Pulmonary artery endothelial cell (primary cell): ENCODE measurements at regions not wholly inside any gene's neighbourhood (a gene's known extent, or its start where the extent isn't known, plus 50 kb on each side); places are given as distances from the start of the nearest gene placed in this dataset.
"Not testable (repeated sequence)": the region's sequence is repeated elsewhere in the genome, so short reads cannot be mapped to it uniquely, and the experiment has no call there.

Source experiments
- DNase-seq: peaks from one replicate; pipeline ENCODE4 v3.0.0-alpha.2; 2011; ENCODE audit warnings: low read depth, low spot score

DNA sequence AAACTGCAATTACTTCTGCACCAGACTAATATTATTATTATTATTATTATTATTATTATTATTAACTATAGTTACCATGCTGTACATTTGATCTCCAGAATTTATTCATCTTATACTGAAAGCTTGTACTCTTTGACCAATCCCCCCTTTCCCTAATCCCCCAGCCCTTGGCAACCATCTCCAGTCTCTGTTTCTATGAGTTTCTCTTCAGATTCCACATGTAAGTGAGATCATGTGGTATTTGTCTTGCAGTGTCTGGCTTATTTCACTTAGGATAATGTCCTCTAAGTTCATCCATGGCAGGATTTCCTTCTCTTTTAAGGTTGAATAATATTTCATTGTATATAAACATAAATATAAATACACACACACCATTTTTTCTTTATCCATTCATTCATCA is 287.0 kb upstream of the DAB2 start:
- no peak for DNase-seq

DNA sequence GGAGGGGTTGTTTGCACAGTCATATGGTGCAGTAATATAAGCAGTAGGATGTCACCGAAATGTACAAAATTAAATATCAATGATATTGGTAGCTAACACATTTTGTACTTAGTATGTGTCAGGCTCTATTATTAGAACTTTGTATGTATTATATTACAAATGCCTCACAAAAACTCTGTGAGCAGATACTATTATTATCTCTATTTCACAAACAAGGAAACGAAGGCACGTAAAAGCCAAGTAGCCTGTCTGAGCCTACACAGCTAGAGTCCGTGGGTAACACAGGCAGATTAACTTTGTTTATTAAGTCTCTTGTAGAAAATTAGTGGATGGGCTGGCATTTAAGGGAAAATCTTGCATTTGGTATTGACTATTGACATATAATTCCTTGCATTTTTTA is 284.3 kb upstream of the DAB2 start:
- no peak for DNase-seq

DNA sequence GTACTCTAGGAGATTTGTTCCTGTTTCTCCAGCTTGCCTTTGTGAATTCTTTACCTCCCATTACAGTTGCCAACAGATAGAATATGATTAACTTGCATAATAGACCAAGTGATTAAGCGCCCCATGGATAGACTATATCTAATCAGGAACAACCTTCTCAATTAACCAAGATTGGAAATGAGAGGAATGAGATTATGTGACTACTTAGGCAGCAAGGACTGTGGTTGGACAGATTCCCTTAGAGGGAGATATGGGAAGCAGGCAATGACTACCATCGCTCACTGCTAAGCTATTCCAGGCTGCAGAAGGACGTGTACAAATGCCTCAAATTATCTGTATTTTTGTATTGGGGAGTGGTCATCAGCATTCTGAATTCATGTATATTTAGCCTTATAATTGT is 278.1 kb upstream of the DAB2 start:
- DNase-seq: no peak

DNA sequence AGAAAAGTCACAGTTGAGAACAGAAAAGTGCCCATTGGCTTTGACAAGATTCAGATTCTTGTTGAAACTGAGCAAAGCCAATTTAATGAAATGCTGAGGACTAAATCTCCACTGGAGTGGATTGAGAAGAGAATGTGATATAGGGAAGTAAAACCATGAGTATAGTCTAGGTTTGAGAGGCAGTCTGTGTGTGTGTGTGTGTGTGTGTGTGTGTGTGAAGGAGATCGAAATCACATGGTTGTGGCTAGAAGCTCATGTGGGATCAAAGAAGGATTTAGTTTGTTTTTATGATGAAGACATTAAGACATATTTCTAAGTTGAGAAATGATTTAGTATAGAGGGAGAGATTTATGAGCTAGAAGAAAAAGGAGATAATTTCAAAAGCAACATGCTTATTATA is 275.7 kb upstream of the DAB2 start:
- no peak for DNase-seq

DNA sequence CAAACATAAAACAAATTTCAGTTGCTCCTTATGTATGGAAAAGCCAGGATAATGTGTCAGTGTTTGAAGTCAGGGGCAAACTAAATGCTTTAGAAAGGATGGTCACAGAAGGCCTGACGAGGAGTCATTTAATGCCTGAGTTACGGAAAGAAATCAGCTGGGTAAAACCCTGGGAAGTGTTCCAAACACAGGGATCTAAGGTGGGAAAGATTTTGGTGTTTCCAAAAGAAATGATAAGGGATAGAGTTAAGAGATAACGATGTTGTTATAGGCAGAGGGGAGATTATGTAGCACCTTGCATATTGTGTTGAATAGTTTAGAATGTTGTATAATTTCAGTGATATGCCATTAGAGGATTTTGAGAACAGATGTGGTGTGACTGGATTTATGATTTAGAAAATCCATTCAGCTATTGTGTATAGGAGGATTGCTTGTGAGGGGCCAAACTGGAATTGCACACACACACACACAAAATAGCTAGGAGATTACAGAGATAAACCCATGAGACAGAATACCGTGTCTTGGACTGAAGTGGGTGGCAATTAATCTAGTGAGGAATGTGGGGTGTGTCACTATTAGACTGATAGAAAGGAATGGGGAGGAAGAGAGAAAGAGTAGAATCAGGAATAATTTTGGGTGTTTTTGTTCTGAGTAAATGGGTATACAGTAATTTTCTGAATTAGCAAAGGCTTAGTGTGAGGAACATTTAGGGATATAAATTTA is 274.2 kb upstream of the DAB2 start:
- no peak for DNase-seq

DNA sequence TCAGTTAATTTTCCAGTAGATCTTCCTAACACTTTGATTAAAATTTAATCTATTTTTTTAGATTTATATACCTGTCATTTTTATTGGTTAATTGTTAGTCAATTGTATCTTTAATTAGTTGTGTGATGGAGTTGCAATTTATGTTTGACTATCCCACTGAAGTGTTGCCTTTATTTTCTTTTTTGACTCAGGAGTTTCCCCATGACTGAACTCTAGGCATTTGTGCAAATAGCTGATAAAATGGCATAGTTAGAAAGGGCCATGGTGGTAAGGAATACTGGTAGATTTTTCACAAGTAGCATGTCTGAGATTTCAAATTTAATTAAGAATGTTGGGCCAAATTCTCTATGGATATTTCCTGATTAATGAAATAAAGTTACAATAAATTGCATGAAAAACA is 273.1 kb upstream of the DAB2 start:
- DNase-seq: no peak

DNA sequence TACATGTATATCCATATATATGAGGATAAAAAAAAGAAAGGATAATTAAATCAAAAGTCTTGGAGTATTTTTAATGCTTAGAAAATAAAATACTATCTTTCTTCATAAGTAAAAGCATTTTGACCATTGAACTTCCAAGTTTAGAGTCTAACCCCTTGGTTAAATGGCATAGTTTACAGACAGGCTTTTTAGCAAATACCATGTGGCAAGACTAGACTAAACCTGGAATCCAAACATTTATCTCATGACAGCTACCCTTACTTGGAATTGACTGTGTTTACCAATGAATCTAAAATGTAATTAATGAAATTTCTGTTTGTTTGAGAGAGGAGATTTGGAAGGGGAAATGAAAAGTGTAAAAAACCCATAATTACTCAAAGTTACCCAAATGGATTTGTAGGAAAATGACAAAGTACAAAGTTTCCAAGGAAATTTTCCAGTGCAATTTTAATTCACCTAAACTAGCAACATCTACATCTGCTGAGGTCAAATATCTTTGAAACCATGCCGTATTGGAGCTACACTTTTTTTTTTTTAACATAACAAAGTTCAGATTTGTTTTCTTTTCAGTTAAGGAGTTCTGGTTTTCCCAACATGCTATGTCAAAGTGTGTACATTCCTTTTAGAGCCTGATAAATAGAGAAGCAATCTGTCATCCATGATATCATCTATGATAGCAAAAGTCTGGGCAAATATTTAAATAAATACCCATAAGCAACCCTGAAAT is 272.1 kb upstream of the DAB2 start:
- no peak for DNase-seq

DNA sequence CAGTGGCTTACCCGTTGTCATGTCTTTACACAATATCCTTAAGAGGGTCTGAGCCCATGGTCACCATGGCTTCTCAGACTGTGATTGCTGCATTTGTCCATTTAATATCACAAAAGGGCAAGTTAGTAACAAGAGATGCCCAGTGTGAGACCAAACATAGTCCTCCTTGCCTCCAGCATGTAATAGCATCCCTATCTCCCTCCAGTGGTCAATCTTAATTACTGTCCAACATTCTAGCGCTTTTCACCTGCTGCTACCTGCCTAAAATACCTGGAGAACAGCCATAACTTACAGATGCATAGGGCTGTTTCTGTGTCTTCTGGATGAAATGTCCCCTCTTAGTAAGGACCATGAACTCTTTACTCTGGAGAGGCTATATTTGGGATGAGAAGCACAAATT is 267.2 kb upstream of the DAB2 start:
- DNase-seq: no peak

DNA sequence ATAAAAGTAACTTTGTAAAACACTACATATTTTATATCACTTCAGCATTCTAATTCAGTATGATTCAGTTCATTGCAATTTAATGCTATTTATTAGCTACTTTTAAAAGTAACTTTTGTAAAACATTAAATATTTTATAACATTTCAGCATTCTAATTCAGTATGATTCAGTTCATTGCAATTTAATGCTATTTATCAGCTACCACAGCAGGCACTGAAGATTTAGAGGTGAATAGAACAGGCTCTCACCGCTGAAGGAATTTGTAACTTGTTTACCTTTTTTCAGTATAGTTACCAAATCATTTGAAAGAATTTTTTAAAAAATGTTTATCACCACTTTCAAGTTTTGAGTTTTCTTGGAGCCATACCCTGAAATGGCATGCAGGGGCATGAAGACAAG is 266.4 kb upstream of the DAB2 start:
- no peak for DNase-seq

DNA sequence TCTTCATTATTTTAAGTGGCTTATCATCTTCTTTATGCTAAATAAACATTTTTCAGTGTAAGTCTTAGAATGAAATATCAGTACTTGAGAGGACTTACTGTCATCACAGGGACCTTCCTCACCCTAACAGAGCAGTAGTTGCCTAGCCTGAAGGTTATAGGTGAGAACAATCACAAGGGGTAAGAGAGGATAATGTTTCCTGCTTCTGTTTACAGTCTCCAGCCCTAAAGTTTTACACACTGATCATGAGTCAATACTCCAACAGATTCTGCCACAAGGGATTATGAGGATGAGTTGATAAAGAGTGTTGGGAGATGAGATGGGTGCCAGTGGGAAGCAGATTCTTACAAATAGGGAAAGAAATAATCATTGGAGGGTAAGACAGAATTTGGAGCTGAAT is 265.1 kb upstream of the DAB2 start:
- DNase-seq: no peak

DNA sequence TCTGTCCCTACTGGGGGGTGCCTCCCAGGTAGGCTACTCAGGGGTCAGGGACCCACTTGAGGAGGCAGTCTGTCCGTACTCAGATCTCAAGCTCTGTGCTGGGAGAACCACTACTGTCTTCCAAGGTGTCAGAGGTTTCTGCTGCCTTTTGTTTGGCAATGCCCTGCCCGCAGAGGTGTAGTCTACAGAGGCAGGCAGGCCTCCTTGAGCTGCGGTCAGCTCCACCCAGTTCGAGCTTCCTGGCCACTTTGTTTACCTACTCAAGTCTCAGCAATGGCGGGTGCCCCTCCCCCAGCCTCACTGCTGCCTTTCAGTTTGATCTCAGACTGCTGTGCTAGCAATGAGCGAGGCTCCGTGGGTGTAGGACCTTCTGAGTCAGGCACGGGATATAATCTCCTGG is 263.1 kb upstream of the DAB2 start:
- DNase-seq: not testable (repeated sequence)

DNA sequence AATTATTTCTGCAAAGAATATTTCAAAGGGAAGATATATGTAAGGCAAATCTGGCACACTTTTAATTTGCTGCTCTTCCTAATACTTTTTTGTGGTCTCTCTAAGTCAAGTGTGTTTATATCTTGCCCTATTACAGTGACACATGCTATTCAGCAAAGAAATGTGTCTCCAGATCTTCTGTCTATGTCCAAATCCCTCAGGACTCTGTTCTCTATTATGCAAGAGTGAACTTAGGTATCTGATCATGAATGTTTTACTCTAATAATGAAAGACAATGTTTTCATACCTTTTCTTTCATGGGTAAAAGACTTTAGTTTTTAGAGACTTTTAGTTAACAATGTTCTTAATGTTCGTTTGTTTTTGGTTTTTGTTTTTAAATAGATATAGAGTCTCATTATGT is 255.4 kb upstream of the DAB2 start:
- no peak for DNase-seq

DNA sequence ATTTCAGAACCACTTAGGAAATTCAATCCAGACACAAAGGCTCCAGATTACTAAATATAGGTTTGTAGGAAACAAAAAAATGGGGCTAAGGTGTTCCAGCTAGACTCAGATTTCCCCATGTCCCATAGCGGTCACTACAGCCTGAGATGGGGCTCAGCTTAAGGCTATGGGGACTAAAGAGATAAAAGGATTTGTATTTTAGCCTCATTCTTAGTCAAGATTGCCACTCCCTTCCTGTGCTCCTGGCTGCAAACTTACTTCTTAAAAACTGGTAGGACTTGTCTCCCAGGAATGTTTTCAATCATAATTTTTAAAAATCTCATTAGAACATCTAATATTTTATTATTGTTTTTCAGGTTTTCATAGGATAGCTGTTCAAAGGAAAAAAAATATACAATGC is 253.8 kb upstream of the DAB2 start:
- DNase-seq: no peak

DNA sequence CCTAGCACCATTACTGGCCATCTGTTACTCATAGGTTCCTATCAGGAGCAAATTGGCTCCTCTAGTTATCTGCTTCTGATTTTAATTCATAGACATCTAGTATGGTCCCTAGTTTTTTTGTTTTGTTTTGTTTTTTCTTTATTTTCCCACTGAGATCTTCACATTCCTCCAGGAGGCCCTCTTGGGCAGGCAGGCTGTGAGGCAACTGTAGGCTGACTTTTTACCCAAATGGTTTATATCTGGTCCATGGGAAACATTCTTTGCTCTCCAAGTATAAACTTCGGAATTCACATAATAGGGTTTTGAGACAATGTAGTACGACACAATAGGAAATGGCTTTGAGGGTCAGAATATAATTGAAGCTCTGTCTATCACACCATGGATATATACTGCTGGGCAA is 250.9 kb upstream of the DAB2 start:
- no peak for DNase-seq

DNA sequence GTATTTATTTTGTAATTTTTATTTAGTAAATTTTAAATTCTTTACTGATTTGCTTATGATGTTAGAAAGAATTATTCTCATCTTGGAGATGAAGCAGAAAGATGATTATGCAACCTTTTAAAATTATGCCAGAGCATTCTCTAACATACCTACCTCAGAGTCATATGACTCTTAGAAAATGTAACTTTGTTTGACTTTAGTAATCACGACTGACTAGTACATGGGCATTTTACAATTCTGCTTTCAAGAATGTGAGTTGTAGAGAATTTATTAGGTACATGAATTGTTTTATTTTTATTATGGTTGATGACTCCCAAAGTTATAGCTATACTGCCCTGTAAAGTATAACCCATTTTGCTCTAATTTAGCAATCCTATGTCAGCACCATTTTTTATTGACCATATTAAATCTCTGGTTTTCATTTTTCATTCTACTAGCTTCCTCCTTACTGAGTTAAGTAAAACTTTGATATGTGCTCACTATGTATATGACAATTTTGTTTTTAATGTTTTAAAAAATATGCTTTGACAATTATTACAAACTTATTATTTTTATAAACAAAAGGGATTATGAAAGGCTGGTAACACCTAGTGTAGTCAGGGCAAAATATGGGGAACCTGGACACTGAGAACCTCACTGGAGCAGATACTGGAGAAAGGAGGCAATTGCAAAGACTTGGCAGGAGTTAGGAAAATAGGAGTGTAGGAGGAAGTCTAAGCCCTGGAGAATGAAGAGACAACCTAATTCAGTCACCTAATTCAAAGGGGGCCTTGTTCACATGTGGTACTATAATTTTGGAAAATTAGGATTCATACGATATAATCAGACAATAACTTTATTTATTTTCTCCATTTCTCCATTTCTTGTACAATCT is 249.7 kb upstream of the DAB2 start:
- no peak for DNase-seq

DNA sequence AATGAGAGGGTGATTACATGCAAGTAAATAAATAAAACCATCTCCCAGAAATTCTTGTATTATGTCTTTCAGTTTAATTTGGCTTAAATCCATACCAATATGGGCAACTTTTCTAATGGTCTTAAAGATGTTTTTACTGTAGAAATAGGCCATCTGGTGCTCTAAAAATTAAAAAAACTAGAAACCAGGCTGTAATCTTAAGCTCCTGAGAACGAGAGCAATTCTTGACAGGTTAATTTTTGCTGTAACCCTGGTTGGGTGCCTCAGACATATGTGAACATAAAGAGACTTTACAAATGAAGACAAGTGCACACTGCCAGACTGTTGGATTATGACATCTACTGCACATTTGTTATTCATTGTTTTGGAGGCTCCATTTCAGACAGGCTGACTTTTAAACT is 246.8 kb upstream of the DAB2 start:
- DNase-seq: no peak

DNA sequence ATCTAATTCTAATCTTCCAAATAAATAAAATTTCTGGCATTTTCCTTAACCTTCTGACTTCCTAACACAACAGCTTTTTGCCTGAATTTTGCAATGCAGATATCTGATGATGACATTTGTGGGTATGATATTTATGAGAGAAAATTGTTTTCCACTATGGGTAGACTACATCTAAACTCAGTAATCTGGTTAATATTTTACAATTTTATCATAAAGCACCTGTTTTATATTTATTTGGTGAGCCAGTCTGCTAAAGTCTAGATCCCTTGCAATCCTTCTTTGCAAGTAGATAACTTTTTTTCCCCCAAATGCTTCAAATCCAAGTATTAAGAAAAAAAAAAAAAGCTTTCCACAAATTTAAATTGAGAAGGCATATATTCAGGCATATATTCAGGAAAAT is 246.2 kb upstream of the DAB2 start:
- no peak for DNase-seq

DNA sequence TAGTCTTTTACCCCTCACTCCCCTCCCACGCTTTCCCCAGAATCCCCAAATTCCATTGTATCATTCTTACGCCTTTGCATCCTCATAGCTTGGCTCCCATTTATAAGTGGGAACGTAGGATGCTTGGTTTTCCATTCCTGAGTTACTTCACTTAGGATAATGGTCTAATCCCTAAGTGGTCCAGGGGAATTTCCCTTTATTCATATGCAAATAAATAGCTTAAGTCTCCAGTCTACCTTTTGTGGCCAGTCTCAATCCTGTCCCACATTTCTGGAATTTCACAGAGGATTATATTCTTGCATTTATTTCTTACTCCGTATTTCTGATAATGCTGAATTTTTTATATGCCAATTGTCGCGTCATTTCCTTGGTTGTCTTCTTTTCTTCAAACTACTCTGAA is 245.6 kb upstream of the DAB2 start:
- DNase-seq: no peak

DNA sequence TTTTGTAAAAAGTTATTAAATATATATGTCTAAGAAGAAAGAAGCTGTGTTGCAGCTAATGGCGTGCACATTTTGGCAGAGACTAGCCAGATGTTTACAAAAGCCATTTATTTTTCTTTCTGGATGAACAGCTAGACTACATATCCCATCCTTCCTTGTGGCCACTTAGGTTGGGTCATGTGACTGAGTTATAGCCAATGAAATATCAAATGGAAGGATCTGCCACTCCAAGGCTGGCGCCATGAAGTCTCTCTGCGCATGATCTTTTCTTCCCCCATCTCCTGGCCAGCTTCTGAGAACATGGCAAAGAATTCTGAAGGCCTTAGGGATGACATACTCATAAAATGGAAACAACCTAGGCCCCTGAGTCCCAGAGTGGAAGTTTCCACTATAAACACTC is 244.2 kb upstream of the DAB2 start:
- no peak for DNase-seq

DNA sequence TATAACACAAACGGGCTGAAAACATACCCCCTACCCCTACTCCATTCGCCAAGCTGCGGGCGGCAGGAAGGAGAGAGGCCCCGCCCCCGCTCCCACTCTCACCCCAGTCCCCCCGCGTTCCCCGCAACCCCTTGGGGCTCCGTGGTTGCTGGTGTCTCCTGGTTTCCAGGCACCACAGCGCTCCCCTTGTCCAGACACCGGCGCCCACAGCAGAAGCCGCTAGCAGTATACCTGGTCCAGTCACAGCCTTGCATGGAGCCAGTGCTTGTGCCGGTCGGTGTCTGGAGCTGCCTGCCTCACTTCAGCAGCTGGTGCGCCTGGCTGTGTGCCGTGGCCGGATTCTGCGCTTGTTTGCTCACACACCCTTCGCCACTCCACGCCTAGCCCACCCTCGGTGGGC is 240.5 kb upstream of the DAB2 start:
- DNase-seq: no peak

DNA sequence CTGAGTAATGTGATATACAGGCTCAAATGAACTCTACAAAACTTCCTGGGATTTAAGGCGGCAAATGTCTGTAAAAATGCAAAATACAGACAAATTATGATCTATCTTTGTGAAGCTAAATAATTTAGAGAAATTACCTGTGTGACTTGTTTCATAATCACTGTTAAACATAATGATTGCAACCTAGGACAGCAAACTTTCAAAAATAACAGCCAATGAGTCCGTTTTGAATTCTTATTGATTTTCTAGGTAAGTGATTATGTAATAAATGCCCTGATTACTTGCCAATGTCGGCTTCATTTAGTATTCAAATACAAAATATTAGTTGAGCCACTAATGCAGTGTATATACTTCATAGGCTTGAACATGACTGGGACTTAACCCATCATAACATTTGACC is 238.2 kb upstream of the DAB2 start:
- no peak for DNase-seq

DNA sequence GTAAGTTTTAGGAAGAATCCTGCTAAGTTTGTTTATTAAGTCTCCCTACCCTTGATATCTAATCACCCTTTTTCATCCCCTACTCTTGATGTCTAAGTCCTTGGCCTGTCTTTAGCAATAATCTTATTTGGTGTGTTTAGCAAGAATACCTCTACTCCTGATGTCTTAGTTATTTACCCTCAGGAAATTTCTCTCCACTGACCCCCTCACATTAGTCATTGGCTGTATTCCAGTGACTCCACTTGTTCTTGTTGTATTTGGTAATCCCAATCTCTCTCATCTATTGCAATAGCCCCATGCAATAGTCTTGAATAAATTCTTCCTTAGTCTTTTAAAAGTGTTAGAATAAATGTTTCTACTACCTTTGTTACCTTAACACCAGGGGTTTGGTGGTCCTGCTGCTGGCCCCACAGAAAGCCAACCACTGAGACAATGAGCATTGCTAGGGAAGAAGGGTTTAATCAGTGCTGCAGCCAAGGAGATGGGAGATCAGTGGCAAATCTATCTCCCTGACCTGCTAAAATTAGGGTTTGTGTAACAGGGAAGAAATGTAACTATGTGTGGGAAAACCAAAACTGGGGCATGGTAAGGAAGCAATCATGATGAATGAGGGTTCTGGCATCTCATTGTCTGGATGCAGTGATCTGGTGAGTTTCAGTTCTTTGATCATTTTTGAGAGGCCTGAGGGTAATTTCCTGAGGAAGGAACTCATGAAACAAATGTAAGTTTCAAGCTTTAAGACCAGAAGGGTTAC is 236.4 kb upstream of the DAB2 start:
- DNase-seq: no peak
